H1 (cell line): ENCODE measurements at regions not wholly inside any gene's neighbourhood (a gene's known extent, or its start where the extent isn't known, plus 50 kb on each side); places are given as distances from the start of the nearest gene placed in this dataset.

ENCODE experiments used
- CTCF ChIA-PET: fragments of 300-600 bp; sonication (Branson Sonifier 250); formaldehyde crosslinking; loops from one replicate; lab custom pipeline; 2021; ENCODE audit not compliant: partially characterized antibody; lab: Charles Lee
- POLR2A ChIA-PET: fragments of 300-600 bp; sonication (Branson Sonifier 250); formaldehyde crosslinking; loops from one replicate; lab custom pipeline; 2021; ENCODE audit warnings: inconsistent platforms; ENCODE audit not compliant: partially characterized antibody; lab: Charles Lee
- DNase-seq, 2 experiments: peaks; one replicate each; pipeline versions ENCODE4 v3.0.0 to v3.0.0-alpha.2; 2010 to 2022; ENCODE audit warnings: low spot score in 2 of 2, low read depth in 1 of 2, mixed read lengths in 1 of 2
- FAIRE-seq: peaks from 2 replicates; lab custom pipeline; 2011; peaks lifted over from hg19 to GRCh38; lab: Jason Lieb, UNC
- H2AFZ ChIP-seq: 2 replicates; pipeline ENCODE4 v1.8.1; 2012; ENCODE audit warnings: low read length, inconsistent platforms
- H2AK5ac ChIP-seq: 2 replicates; pipeline ENCODE4 v1.6.1; 2013; ENCODE audit warnings: low read depth, low read length
- H2BK120ac ChIP-seq: replicated peaks from 2 replicates; pipeline ENCODE3; 2013; ENCODE audit warnings: low read depth, low read length, inconsistent platforms
- H2BK12ac ChIP-seq: 2 replicates; pipeline ENCODE4 v1.6.1; 2013; ENCODE audit warnings: low read depth, low read length
- H2BK15ac ChIP-seq: 2 replicates; pipeline ENCODE4 v1.6.1; 2013; ENCODE audit warnings: low read length
- H2BK20ac ChIP-seq: 2 replicates; pipeline ENCODE4 v1.6.1; 2013; ENCODE audit warnings: low read length
- H2BK5ac ChIP-seq: 2 replicates; pipeline ENCODE4 v1.6.1; 2013; ENCODE audit warnings: low read depth, low read length
- H3K14ac ChIP-seq: 2 replicates; pipeline ENCODE4 v1.6.1; 2013; ENCODE audit warnings: inconsistent platforms; ENCODE audit not compliant: insufficient read length
- H3K18ac ChIP-seq: 2 replicates; pipeline ENCODE4 v1.6.1; 2013; ENCODE audit warnings: low read length; ENCODE audit errors: extremely low read depth
- H3K23ac ChIP-seq: 2 replicates; pipeline ENCODE4 v1.6.1; 2013; ENCODE audit warnings: inconsistent platforms; ENCODE audit not compliant: insufficient read length
- H3K23me2 ChIP-seq: 2 replicates; pipeline ENCODE4 v1.6.1; 2013; ENCODE audit warnings: low read depth, low read length
- H3K27ac ChIP-seq: 2 replicates; pipeline ENCODE4 v1.6.1; 2011; ENCODE audit warnings: low read depth, low read length, inconsistent platforms
- H3K27me3 ChIP-seq, 4 experiments: replicated peaks in 1 of 4; 1 replicate in 1 of 4; 2 replicates in 3 of 4; pipeline versions ENCODE4 v1.6.1 to v1.8.1; 2011 to 2013; ENCODE audit warnings: low read length in 3 of 4, mild to moderate bottlenecking in 3 of 4, inconsistent platforms in 2 of 4, mixed read lengths in 2 of 4, moderate library complexity in 1 of 4; ENCODE audit not compliant: control insufficient read depth in 3 of 4, insufficient read depth in 3 of 4; ENCODE audit errors: extremely low read depth in 1 of 4
- H3K36me3 ChIP-seq, 4 experiments: 2 replicates each; pipeline versions ENCODE4 v1.6.1 to v1.8.1; 2011 to 2013; ENCODE audit warnings: mild to moderate bottlenecking in 4 of 4, low read length in 3 of 4, moderate library complexity in 2 of 4, control low read depth in 1 of 4, inconsistent platforms in 1 of 4; ENCODE audit not compliant: insufficient read depth in 4 of 4, control insufficient read depth in 2 of 4
- H3K4ac ChIP-seq: replicated peaks from 2 replicates; pipeline ENCODE3; 2013; ENCODE audit warnings: low read length, low read depth, mixed read lengths, inconsistent platforms; ENCODE audit not compliant: insufficient read length
- H3K4me1 ChIP-seq, 4 experiments: replicated peaks in 1 of 4; 1 replicate in 1 of 4; 2 replicates in 3 of 4; pipeline versions ENCODE4 v1.6.1 to v1.8.1; 2011 to 2013; ENCODE audit warnings: low read length in 3 of 4, inconsistent platforms in 2 of 4, mixed read lengths in 1 of 4; ENCODE audit not compliant: insufficient read depth in 4 of 4, control insufficient read depth in 3 of 4
- H3K4me2 ChIP-seq, 2 experiments: 2 replicates each; pipeline versions ENCODE4 v1.6.1 to v1.8.1; 2011 to 2013; ENCODE audit warnings: low read depth in 2 of 2, low read length in 2 of 2, control low read depth in 1 of 2, inconsistent platforms in 1 of 2, mild to moderate bottlenecking in 1 of 2; ENCODE audit not compliant: insufficient read depth in 1 of 2
- H3K4me3 ChIP-seq, 4 experiments: fragments of 200-600, 300-600 bp in 1 of 4; sonication (generic), shearing (Covaris generic), sonication (Bioruptor Twin) in 1 of 4; 2 replicates each; pipeline versions ENCODE4 v1.5.1 to v1.8.1; 2011 to 2016; ENCODE audit warnings: low read length in 4 of 4, low read depth in 3 of 4, control low read depth in 2 of 4, inconsistent platforms in 2 of 4, mild to moderate bottlenecking in 2 of 4, mixed read lengths in 1 of 4, moderate library complexity in 1 of 4; ENCODE audit not compliant: insufficient read depth in 2 of 4; ENCODE audit errors: extremely low read depth in 1 of 4
- H3K56ac ChIP-seq: replicated peaks from 2 replicates; pipeline ENCODE3; 2013; ENCODE audit warnings: low read depth, mild to moderate bottlenecking, mixed read lengths, low read length, inconsistent platforms; ENCODE audit not compliant: insufficient read length
- H3K79me1 ChIP-seq: 2 replicates; pipeline ENCODE4 v1.6.1; 2013; ENCODE audit warnings: low read depth, low read length, control low read depth
- H3K79me2 ChIP-seq, 2 experiments: 2 replicates each; pipeline versions ENCODE4 v1.6.1 to v1.8.1; 2012 to 2013; ENCODE audit warnings: low read length in 2 of 2, mild to moderate bottlenecking in 2 of 2, inconsistent platforms in 1 of 2; ENCODE audit not compliant: insufficient read depth in 2 of 2, control insufficient read depth in 1 of 2
- H3K9ac ChIP-seq, 4 experiments: replicated peaks in 1 of 4; 1 replicate in 1 of 4; 2 replicates in 3 of 4; pipeline versions ENCODE4 v1.6.1 to v1.8.1; 2011 to 2013; ENCODE audit warnings: low read depth in 3 of 4, low read length in 3 of 4, control low read depth in 2 of 4, mild to moderate bottlenecking in 2 of 4, moderate library complexity in 2 of 4, inconsistent platforms in 1 of 4; ENCODE audit errors: extremely low read depth in 1 of 4
- H3K9me3 ChIP-seq, 2 experiments: 2 replicates each; pipeline versions ENCODE4 v1.6.1 to v1.8.1; 2012 to 2013; ENCODE audit warnings: mild to moderate bottlenecking in 2 of 2, moderate library complexity in 2 of 2, control low read depth in 1 of 2, inconsistent platforms in 1 of 2, low read depth in 1 of 2, low read length in 1 of 2, mixed read lengths in 1 of 2; ENCODE audit not compliant: insufficient read depth in 2 of 2
- H4K20me1 ChIP-seq, 2 experiments: replicated peaks in 1 of 2; 2 replicates each; pipeline versions ENCODE3 to v1.8.1; 2011 to 2013; ENCODE audit warnings: inconsistent platforms in 2 of 2, low read length in 2 of 2, mild to moderate bottlenecking in 1 of 2; ENCODE audit not compliant: insufficient read depth in 2 of 2, control insufficient read depth in 1 of 2
- H4K5ac ChIP-seq: 2 replicates; pipeline ENCODE4 v1.6.1; 2013; ENCODE audit warnings: low read length, low read depth, mixed read lengths, inconsistent platforms; ENCODE audit not compliant: insufficient read length
- H4K8ac ChIP-seq: 2 replicates; pipeline ENCODE4 v1.8.0; 2013; ENCODE audit warnings: mild to moderate bottlenecking, moderate library complexity, low read length, inconsistent platforms; ENCODE audit not compliant: insufficient read depth; ENCODE audit errors: extremely low read depth
- H4K91ac ChIP-seq: replicated peaks from 2 replicates; pipeline ENCODE3; 2013; ENCODE audit warnings: low read length, mixed read lengths, inconsistent platforms; ENCODE audit not compliant: insufficient read length
- ATF3 ChIP-seq: IDR thresholded peaks from 2 replicates; pipeline ENCODE4 v1.6.1; 2011; ENCODE audit warnings: low read depth, mild to moderate bottlenecking, low read length; ENCODE audit not compliant: insufficient read depth
- BRCA1 ChIP-seq: IDR thresholded peaks from 2 replicates; pipeline ENCODE4 v1.6.1; 2012; ENCODE audit warnings: low read depth, low read length, improper control_type of control experiment
- CBX5 ChIP-seq: fragments of 300-800, 300-1000 bp; sonication (generic); IDR thresholded peaks from 2 replicates; pipeline ENCODE4 v1.7.1; 2016; ENCODE audit warnings: antibody characterized with exemption, low read length, low read depth
- CBX8 ChIP-seq: fragments of 300-800, 300-1000 bp; sonication (generic); IDR thresholded peaks from 2 replicates; pipeline ENCODE4 v1.7.1; 2016; ENCODE audit warnings: low read depth, low read length, borderline replicate concordance
- CTCF ChIP-seq, 3 experiments: IDR thresholded peaks; 1 replicate in 2 of 3; 2 replicates in 1 of 3; pipeline versions ENCODE4 v1.5.1 to v1.6.1; 2011; ENCODE audit warnings: low read length in 3 of 3, mild to moderate bottlenecking in 3 of 3, inconsistent platforms in 2 of 3, low read depth in 1 of 3, moderate library complexity in 1 of 3; ENCODE audit not compliant: insufficient read depth in 1 of 3; ENCODE audit errors: control extremely low read depth in 1 of 3
- EP300 ChIP-seq, 2 experiments: IDR thresholded peaks; 1 replicate in 1 of 2; 2 replicates in 1 of 2; pipeline ENCODE4 v1.6.1; 2011 to 2012; ENCODE audit warnings: low read depth in 2 of 2, low read length in 2 of 2, mild to moderate bottlenecking in 2 of 2, borderline replicate concordance in 1 of 2, inconsistent platforms in 1 of 2, moderate library complexity in 1 of 2
- EZH2 ChIP-seq: fragments of 200-600 bp; sonication (generic); IDR thresholded peaks from 2 replicates; pipeline ENCODE4 v1.7.1; 2012; ENCODE audit warnings: low read depth, mild to moderate bottlenecking, moderate library complexity, low read length, inconsistent platforms; ENCODE audit not compliant: severe bottlenecking
- NRF1 ChIP-seq: IDR thresholded peaks from 2 replicates; pipeline ENCODE4 v1.6.1; 2011; ENCODE audit warnings: mild to moderate bottlenecking, low read depth, low read length, improper control_type of control experiment
- POLR2A ChIP-seq, 2 experiments: IDR thresholded peaks; 1 replicate in 1 of 2; 2 replicates in 1 of 2; pipeline ENCODE4 v1.6.1; 2011; ENCODE audit warnings: low read depth in 2 of 2, low read length in 2 of 2, mild to moderate bottlenecking in 2 of 2; ENCODE audit errors: control extremely low read depth in 1 of 2
- SAP30 ChIP-seq: fragments of 300-600 bp; sonication (generic); IDR thresholded peaks from 2 replicates; pipeline ENCODE4 v1.7.1; 2012; ENCODE audit warnings: low read length, moderate library complexity, mild to moderate bottlenecking, inconsistent platforms; ENCODE audit not compliant: insufficient read depth, insufficient replicate concordance
- SP2 ChIP-seq: IDR thresholded peaks from 2 replicates; pipeline ENCODE4 v1.6.1; 2012; ENCODE audit warnings: mild to moderate bottlenecking, low read length, inconsistent platforms
- TCF12 ChIP-seq: IDR thresholded peaks from 2 replicates; pipeline ENCODE4 v1.6.1; 2011; ENCODE audit warnings: low read depth, mild to moderate bottlenecking, low read length
- WGBS, 2 experiments: shearing (Covaris generic) in 1 of 2; methylation state at CpG; one replicate each; pipeline versions ENCODE4 v1.1.6 to v1.1.7; 2013 to 2015; ENCODE audit warnings: low lambda C conversion rate in 2 of 2, mixed read lengths in 2 of 2, inconsistent platforms in 1 of 2, low coverage in 1 of 2, missing lambda C conversion rate in 1 of 2; ENCODE audit not compliant: insufficient replicate concordance in 2 of 2, insufficient coverage in 1 of 2, insufficient read length in 1 of 2; ENCODE audit errors: extremely low coverage in 1 of 2, missing lambda C conversion rate in 1 of 2; 5-methylcytosine and 5-hydroxymethylcytosine counted together

- H3K79me2 ChIP-seq, result no peaks in the 10 kb centered on the region
- no peak overlapping the region for H2AK5ac ChIP-seq
- no peak overlapping the region for H4K5ac ChIP-seq
- FAIRE-seq (no peak), DNase-seq (no peak)
- peaks cover 2 to 9% (median 3%) of the 10 kb centered on the region in 4 experiments; a peak in 3 of 7 replicates for H3K4me1 ChIP-seq
- no peak overlapping the region for H3K27ac ChIP-seq
- no peak overlapping the region for H2BK120ac ChIP-seq
- ChIA-PET POLR2A (no interaction called here), CTCF (no interaction called here)
- 89% methylated on average over 5 of the region's 5 CpGs; no CpG with 5 or more reads in 1 of the 2 experiments for WGBS, 2 experiments
- no peak overlapping the region for H3K4ac ChIP-seq
- no peak overlapping the region for H2BK15ac ChIP-seq
- H3K14ac ChIP-seq, result no peak overlapping the region
- no peaks in the 10 kb centered on the region for H3K23me2 ChIP-seq
- no peaks in the 10 kb centered on the region for H3K36me3 ChIP-seq
- no peak overlapping the region for H3K56ac ChIP-seq
- no peak overlapping the region for H2BK5ac ChIP-seq
- H2BK12ac ChIP-seq, result no peak overlapping the region
- H3K27me3 ChIP-seq, result no peaks in the 10 kb centered on the region
- H4K8ac ChIP-seq, result no peak overlapping the region
- H3K9ac ChIP-seq, result no peak overlapping the region
- no peak overlapping the region for H3K18ac ChIP-seq
- H3K4me2 ChIP-seq, result no peak overlapping the region
- H3K23ac ChIP-seq, result no peak overlapping the region
- no peaks in the 10 kb centered on the region for H3K9me3 ChIP-seq
- H2AFZ ChIP-seq, result no peak overlapping the region
- H4K20me1 ChIP-seq, result no peaks in the 10 kb centered on the region
- H3K79me1 ChIP-seq, result no peaks in the 10 kb centered on the region
- H3K4me3 ChIP-seq, result no peak overlapping the region
- H2BK20ac ChIP-seq, result no peak overlapping the region
- H4K91ac ChIP-seq, result no peak overlapping the region
- no peak for TF ChIP-seq EZH2
- no peak for TF ChIP-seq ATF3
- no peak for TF ChIP-seq POLR2A (IDR thresholded peaks at IDR 0.05; ENCODE audit: control extremely low read depth in 1 of 2, low read depth in 2 of 2, low read length in 2 of 2)
- no peak for TF ChIP-seq EP300 (IDR thresholded peaks at IDR 0.05; ENCODE audit: borderline replicate concordance in 1 of 2, low read depth in 2 of 2, low read length in 2 of 2)
- no peak for TF ChIP-seq CBX5
- no peak for TF ChIP-seq TCF12
- no peak for TF ChIP-seq CBX8
- no peak for TF ChIP-seq BRCA1
- no peak for TF ChIP-seq CTCF (IDR thresholded peaks at IDR 0.05; ENCODE audit: control extremely low read depth in 1 of 3, insufficient read depth in 1 of 3, low read depth in 1 of 3, low read length in 3 of 3)
- no peak for TF ChIP-seq NRF1
- TF ChIP-seq SAP30, result no peak
- TF ChIP-seq SP2, result no peak
Measured at GRCh38 chr16:51877686-51878085, 669.3 kb downstream of the TOX3 start.
